Natural killer cell treated with Interleukin-12 subunit alpha and Interleukin-12 subunit beta and Interleukin-15 and Interleukin-18, amount 100 ng/mL, for 72 hours (primary cell): ENCODE measurements at regions not wholly inside any gene's neighbourhood (a gene's known extent, or its start where the extent isn't known, plus 50 kb on each side); places are given as distances from the start of the nearest gene placed in this dataset.

Experiments used
- ATAC-seq, 2 donors: fragments of 150-1000 bp; cut with Tn5 transposase in 1 of 2; sonication (Bioruptor Pico), chemical (Tn5 transposase) in 1 of 2; 2 replicates each; pipeline ENCODE4 v1.10.0; 2021
- DNase-seq: peaks from one replicate; pipeline ENCODE4 v3.0.0; 2022; ENCODE audit warnings: low spot score
- H3K27ac Mint-ChIP-seq, 2 donors: 1 replicate in 1 of 2; 2 replicates in 1 of 2; pipeline ENCODE4 v1.8.0; 2022; ENCODE audit warnings: mixed read lengths in 2 of 2, mild to moderate bottlenecking in 1 of 2, moderate library complexity in 1 of 2
- H3K27me3 Mint-ChIP-seq, 2 donors: 1 replicate in 1 of 2; 2 replicates in 1 of 2; pipeline ENCODE4 v1.8.0; 2022; ENCODE audit warnings: mixed read lengths in 2 of 2
- H3K36me3 Mint-ChIP-seq: one replicate; pipeline ENCODE4 v1.8.0; 2022; ENCODE audit warnings: mixed read lengths
- H3K4me1 Mint-ChIP-seq, 2 donors: 1 replicate in 1 of 2; 2 replicates in 1 of 2; pipeline ENCODE4 v1.8.0; 2022; ENCODE audit warnings: low read depth in 2 of 2, mixed read lengths in 2 of 2, mild to moderate bottlenecking in 1 of 2
- H3K4me3 Mint-ChIP-seq: one replicate; pipeline ENCODE4 v1.8.0; 2022; ENCODE audit warnings: mixed read lengths
- H3K9me3 Mint-ChIP-seq: 2 replicates; pipeline ENCODE4 v1.8.0; 2022; ENCODE audit warnings: mixed read lengths

DNA sequence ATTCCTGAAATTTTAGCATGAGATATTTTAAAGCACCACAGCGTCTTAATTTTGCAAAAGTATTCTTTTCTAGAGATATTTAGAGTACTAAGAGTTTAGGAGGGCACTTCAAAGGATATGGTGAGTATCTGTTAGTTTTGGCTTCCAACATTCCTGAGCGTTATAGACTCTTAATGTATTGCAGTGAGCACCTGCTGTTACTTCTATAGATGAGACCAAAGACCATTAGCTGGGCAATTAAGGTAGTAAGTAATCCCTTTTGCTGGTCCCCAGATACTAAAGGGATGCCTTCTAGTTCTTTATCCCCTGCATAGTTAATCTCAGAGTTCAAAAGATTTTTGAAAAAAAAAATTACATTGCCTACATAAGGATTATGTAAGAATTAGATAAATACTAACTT, 975.6 kb downstream of the GALC start:
- no peak for ATAC-seq
- Mint-ChIP-seq H3K27me3 (no peaks in the 10 kb centered on the region), H3K36me3 (no peaks in the 10 kb centered on the region), H3K9me3 (peaks cover 3% of the 10 kb centered on the region), H3K4me3 (no peak overlapping the region), H3K27ac (no peak overlapping the region), H3K4me1 (no peaks in the 10 kb centered on the region)
- DNase-seq: no peak

DNA sequence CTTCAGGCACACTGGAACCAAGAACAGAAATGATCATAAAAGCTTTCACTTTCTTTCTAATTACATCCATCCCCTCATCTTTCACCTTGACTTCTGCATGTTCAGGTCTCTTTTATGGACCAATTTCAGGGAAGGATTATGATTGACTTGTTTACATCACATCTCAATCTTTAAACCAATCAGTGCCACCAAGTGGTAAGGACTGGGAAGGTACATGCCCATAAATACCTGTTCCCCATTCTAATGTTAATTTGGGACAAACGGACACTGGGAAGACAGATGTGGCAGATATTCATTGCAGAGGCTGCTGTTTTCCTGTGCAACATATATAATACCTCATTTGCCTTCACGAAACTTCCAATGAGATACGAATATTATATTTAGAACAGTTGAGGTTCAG, 978.1 kb downstream of the GALC start:
- Mint-ChIP-seq H3K27me3 (no peaks in the 10 kb centered on the region), H3K4me1 (no peaks in the 10 kb centered on the region), H3K9me3 (peaks cover 3% of the 10 kb centered on the region), H3K27ac (no peak overlapping the region), H3K36me3 (no peaks in the 10 kb centered on the region), H3K4me3 (no peak overlapping the region)
- DNase-seq (no peak), ATAC-seq (no peak)

DNA sequence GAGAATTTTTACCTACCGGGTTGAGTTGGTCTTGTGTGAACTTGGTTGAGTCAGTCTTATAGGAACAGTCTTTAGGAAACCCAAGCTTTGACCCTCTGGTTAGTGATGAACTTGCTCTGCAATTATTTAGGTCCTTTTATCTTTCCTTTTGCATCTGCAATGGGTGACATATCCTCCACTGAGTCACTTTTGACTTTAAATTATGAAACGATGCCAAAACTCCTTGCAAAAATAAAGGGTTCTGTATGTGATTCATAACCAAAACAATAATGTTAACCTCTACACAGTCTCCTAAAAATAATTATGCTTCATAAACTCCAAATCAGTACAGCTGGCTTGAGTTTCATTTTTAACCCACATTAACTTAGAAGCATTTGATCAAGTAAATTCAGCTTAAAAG, 979.4 kb downstream of the GALC start:
- no peak for DNase-seq
- Mint-ChIP-seq H3K36me3 (no peaks in the 10 kb centered on the region), H3K27ac (no peak overlapping the region), H3K9me3 (peaks cover 7% of the 10 kb centered on the region), H3K27me3 (no peaks in the 10 kb centered on the region), H3K4me3 (no peak overlapping the region), H3K4me1 (no peaks in the 10 kb centered on the region)
- ATAC-seq: no peak

DNA sequence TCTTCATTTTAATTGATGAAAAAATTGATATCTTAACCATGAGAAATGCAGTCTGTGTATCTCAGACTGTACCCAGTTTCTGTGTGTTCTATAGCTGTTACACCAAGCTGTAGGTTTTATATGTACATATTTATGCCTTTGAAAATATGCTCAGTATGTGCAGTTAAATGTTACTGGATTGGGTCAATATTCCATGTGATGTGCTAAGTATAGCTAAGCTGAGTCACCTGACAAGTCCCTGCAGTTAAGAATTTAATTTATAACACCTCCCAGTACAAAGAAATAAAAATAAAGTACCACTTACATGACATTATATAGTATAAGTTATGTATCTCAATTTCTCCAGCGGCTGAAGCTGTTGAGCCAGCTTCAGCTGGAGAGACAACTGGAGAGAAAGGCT, 984.0 kb downstream of the GALC start:
- Mint-ChIP-seq H3K4me3 (no peak overlapping the region), H3K9me3 (peaks cover 11% of the 10 kb centered on the region), H3K36me3 (no peaks in the 10 kb centered on the region), H3K4me1 (no peaks in the 10 kb centered on the region), H3K27ac (no peak overlapping the region), H3K27me3 (no peaks in the 10 kb centered on the region)
- no peak for DNase-seq
- ATAC-seq: no peak

DNA sequence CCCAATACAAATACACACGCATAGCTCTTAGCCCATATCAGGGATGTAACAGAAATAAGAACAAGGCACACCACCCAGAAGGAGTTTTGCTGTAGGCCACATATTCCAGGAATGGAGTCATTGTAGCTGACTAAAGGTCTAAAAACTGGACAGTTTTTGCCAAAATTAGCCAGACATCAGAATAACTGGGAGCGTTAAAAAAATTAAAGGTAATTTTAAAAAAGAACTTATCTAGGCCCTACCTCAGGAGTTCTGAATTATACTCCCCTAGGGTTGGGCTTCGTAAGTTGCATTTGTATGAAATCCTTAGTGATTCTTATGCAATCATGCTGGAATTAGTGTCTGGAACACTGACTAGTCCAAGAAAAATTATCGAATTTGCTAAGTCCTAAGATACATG, 987.7 kb downstream of the GALC start:
- no peak for ATAC-seq
- H3K36me3 Mint-ChIP-seq: no peaks in the 10 kb centered on the region

DNA sequence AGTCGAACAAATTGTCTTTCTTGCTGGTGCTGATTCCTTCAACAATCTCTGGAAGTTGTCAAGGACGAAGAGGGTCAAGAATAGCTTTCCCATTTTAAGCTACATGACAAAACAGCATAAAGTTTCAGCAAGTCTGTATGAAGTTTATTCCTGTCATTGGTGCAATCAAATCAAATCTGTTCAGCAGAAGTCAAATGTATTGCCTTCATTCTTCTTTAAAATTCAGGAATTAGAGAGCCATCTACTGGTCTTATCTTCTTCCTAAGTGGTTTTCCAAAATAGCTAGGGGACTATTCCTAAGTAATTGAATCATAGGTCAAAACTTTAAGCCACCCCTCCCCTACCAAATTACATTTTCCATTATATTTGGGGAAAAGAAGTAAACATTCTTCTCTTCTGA, 990.2 kb downstream of the GALC start:
- H3K27me3 Mint-ChIP-seq: no peaks in the 10 kb centered on the region

More for the DNA sequence above, 987.7 kb downstream of the GALC start:
- H3K9me3 Mint-ChIP-seq: peaks cover 14% of the 10 kb centered on the region
- H3K27ac Mint-ChIP-seq: no peak overlapping the region
- H3K4me3 Mint-ChIP-seq: no peak overlapping the region
- no peak for DNase-seq
- H3K27me3 Mint-ChIP-seq: no peaks in the 10 kb centered on the region
- H3K4me1 Mint-ChIP-seq: no peaks in the 10 kb centered on the region

DNA sequence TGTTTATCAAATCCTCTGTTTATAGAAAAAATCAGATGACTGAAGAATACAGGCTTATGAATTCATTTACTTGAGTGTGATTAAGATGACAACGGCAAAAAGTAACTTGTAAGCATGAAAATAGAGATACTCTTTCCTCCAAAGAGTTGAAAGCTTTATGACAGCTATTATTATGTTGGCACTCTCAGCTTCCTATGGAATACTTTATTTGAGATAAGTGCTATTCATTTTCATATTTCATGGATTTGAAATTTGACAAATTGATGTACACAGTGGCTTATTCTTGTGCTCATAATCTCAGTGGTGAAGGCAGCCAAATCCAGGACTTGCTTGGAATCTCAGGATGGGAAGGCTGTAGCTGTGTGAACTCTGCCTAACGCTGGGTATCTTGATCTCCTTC, 991.6 kb downstream of the GALC start:
- ATAC-seq (no peak), DNase-seq (no peak)
- Mint-ChIP-seq H3K36me3 (no peaks in the 10 kb centered on the region), H3K27ac (no peak overlapping the region), H3K9me3 (peaks cover 7% of the 10 kb centered on the region), H3K4me3 (no peak overlapping the region), H3K4me1 (no peaks in the 10 kb centered on the region), H3K27me3 (no peaks in the 10 kb centered on the region)

More for the DNA sequence above, 990.2 kb downstream of the GALC start:
- Mint-ChIP-seq H3K36me3 (no peaks in the 10 kb centered on the region), H3K4me1 (no peaks in the 10 kb centered on the region), H3K27ac (no peak overlapping the region), H3K4me3 (no peak overlapping the region), H3K9me3 (peaks cover 11% of the 10 kb centered on the region)
- no peak for DNase-seq
- ATAC-seq: no peak

DNA sequence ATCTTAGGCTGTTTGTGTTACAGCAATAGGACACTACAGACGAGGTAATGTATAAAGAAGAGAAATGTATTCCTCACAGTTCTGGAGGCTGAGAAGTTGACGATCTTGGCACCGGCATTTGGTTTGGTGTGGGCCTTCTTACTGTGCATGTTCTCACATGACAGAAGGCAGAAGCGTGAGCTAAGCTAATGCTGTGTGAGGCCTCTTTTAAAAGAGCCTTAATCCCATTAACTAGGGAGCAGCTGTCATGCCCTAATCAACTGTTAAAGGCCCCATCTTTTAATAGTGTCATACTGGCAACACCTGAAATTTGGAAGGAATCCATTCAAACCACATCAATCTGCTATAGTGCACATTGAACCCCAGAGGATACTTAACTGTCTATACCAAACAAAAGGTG, 992.9 kb downstream of the GALC start:
- Mint-ChIP-seq H3K9me3 (peaks cover 7% of the 10 kb centered on the region), H3K4me3 (no peak overlapping the region), H3K36me3 (no peaks in the 10 kb centered on the region), H3K27ac (no peak overlapping the region), H3K4me1 (no peaks in the 10 kb centered on the region), H3K27me3 (no peaks in the 10 kb centered on the region)
- DNase-seq (no peak), ATAC-seq (no peak)

DNA sequence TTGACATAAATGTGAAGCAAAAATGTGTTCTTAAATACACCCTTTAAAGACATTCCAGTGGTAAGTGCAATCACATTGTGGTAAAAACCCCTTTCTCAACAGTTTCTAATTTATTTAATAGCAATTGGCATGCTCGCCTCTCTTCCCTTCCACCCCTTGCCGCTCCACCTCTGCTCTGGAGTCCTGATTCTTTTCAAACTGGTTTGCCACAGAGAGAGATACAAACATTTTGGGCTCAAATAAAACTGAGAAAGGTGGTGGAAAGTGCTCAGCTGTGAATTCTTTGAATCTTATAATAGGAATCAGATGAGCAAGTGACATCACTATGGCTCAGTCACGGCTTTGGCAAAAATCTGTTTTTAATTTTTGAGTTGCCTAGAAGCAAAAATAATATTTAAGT, 993.9 kb downstream of the GALC start:
- DNase-seq (no peak), ATAC-seq (no peak)
- H3K27ac Mint-ChIP-seq: no peak overlapping the region
- no peak overlapping the region for H3K4me3 Mint-ChIP-seq
- H3K27me3 Mint-ChIP-seq: no peaks in the 10 kb centered on the region
- H3K36me3 Mint-ChIP-seq: no peaks in the 10 kb centered on the region
- no peaks in the 10 kb centered on the region for H3K4me1 Mint-ChIP-seq
- peaks cover 3% of the 10 kb centered on the region for H3K9me3 Mint-ChIP-seq

DNA sequence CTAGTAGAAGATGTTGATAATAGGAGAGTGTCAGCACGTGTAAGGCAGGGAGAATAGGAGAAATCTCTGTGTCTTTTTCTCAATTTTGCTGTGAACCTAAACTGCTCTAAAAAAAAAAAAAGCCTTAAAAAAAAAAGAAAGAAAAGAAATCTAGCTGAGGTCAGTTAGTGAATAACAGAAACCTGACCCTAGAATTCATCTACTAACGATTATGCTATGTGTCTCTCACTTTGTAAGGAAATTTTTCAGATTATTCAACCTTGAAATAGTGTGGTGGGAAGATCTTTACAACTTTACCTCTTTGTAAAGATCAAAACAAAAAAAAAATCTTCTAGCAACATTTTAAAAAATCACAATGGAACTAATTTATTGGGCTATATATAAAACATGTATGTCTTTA, 995.7 kb downstream of the GALC start:
- DNase-seq (no peak), ATAC-seq (no peak)
- Mint-ChIP-seq H3K4me1 (no peaks in the 10 kb centered on the region), H3K27me3 (no peaks in the 10 kb centered on the region), H3K9me3 (peaks cover 6% of the 10 kb centered on the region), H3K4me3 (no peak overlapping the region), H3K36me3 (no peaks in the 10 kb centered on the region), H3K27ac (no peak overlapping the region)

DNA sequence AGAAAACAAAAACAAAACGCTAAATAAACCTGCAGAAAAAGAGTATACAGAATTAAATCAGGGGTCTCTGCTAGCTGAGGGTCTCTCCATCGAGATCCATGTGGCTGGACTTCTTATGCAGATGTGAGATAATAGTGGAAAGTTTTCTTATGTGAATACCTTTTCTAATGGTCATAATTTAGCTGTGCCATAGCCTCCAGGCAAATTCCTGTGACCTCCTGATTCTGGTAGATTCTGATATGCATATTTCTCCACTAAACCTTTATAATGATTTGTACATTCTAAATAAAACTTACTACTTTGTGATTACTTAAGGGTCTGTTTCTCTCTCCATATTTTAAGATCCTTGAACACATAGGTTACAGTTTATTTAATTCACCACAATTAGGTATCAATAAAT, 1002.6 kb downstream of the GALC start:
- H3K4me3 Mint-ChIP-seq: no peak overlapping the region
- no peaks in the 10 kb centered on the region for H3K36me3 Mint-ChIP-seq
- H3K9me3 Mint-ChIP-seq: peaks cover 2% of the 10 kb centered on the region
- no peaks in the 10 kb centered on the region for H3K27me3 Mint-ChIP-seq
- DNase-seq (no peak), ATAC-seq (no peak)
- no peaks in the 10 kb centered on the region for H3K4me1 Mint-ChIP-seq
- H3K27ac Mint-ChIP-seq: no peak overlapping the region

DNA sequence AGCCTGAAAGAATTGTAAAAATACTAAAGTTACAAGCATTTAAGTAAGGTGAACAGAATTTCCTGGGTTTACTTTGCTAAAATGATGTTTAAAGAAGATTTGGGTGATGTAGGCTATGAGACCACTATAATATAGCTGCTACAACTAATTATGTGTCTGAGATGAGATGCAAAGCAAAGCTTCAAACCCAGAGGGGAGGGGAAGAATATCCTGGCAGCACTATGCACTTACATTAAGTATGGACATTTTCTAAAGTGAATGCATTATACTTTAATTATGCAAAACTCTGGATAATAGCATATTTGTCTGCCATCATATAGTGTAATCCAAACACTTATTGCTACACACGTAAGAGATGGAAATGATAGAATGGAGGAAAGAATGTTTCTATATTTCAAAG, 1003.7 kb downstream of the GALC start:
- Mint-ChIP-seq H3K4me3 (no peak overlapping the region), H3K4me1 (no peaks in the 10 kb centered on the region), H3K27me3 (no peaks in the 10 kb centered on the region), H3K36me3 (no peaks in the 10 kb centered on the region), H3K9me3 (peaks cover 5% of the 10 kb centered on the region), H3K27ac (no peak overlapping the region)
- DNase-seq (no peak), ATAC-seq (no peak)

DNA sequence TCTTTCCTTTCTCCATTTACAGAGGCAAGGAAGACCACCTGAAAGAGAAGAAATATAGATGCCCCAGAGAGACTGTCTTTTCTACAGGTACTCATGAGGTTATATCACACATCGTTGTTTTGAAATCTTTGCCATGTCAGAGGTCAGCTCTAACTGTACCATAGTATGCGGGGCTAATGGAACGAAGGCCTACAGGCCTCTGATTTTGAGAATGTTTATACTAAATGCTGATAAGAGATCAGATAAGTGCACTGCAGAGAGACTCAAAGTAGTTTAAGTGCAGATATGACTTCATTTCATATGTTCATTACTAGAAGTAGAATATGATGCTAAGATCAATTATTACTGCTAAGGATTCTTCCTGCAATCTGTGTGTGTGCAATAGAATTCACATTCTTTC, 1005.0 kb downstream of the GALC start:
- peaks cover 5% of the 10 kb centered on the region for H3K9me3 Mint-ChIP-seq
- no peak overlapping the region for H3K4me3 Mint-ChIP-seq
- no peak for ATAC-seq
- H3K27ac Mint-ChIP-seq: no peak overlapping the region
- H3K4me1 Mint-ChIP-seq: no peaks in the 10 kb centered on the region
- H3K27me3 Mint-ChIP-seq: no peaks in the 10 kb centered on the region
- DNase-seq: no peak
- H3K36me3 Mint-ChIP-seq: no peaks in the 10 kb centered on the region

DNA sequence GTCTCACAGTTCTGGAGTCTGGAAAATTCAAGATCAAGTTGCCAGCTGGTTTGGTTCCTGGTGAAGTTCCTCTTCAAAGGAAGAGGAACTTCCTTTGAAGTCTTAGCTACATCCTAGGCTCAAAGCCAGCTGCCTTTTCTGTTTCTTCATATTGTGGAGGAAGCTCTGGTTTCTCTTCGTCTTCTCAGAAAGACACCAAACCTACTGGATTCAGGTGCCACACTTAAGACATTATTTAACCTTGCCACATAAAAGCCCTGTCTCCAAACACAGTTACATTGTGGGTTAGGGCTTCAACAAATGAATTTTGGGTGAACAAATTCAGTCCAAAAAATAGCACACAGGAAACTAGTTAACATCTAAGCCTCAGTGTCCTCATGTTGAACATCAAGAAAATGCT, 1019.8 kb downstream of the GALC start:
- no peak for ATAC-seq
- Mint-ChIP-seq H3K27ac (no peak overlapping the region), H3K36me3 (peaks cover 12% of the 10 kb centered on the region), H3K9me3 (peaks cover 28% of the 10 kb centered on the region), H3K4me1 (no peaks in the 10 kb centered on the region), H3K27me3 (no peaks in the 10 kb centered on the region), H3K4me3 (no peak overlapping the region)
- no peak for DNase-seq

DNA sequence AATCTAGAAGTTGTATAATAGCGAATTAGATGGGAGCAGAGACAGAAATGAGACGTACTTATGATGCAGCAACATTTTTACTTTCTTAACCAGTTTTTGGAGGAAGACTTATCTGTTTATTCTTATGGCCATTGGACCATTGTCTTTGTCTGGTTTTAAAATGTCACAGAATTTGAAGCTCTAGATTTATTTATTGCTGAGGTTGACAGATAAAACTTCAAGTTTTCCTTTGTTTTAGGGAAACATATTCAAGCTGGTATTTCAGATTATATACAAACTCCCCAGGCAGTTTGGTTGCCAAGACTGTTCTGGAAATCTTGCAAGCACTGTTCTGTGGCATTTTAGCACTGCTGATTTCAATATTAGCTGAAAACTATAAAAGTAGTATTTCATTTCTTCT, 1021.7 kb downstream of the GALC start:
- no peak for ATAC-seq
- Mint-ChIP-seq H3K27ac (no peak overlapping the region), H3K9me3 (peaks cover 24% of the 10 kb centered on the region)

More for the DNA sequence above, 1021.7 kb downstream of the GALC start:
- DNase-seq: no peak
- H3K36me3 Mint-ChIP-seq: peaks cover 12% of the 10 kb centered on the region
- H3K4me3 Mint-ChIP-seq: no peak overlapping the region
- no peaks in the 10 kb centered on the region for H3K27me3 Mint-ChIP-seq
- no peaks in the 10 kb centered on the region for H3K4me1 Mint-ChIP-seq
